Thyroid gland (tissue), 4 donors: ENCODE measurements at regions not wholly inside any gene's neighbourhood (a gene's known extent, or its start where the extent isn't known, plus 50 kb on each side); places are given as distances from the start of the nearest gene placed in this dataset.
"Not testable (repeated sequence)": the region's sequence is repeated elsewhere in the genome, so short reads cannot be mapped to it uniquely, and the experiment has no call there.

ENCODE experiments used
- CTCF ChIP-seq, 6 experiments: fragments of 200-600 bp in 3 of 6; fragments of 450-650 bp in 3 of 6; sonication (generic) in 3 of 6; IDR thresholded peaks; one replicate each; pipeline ENCODE4 v1.5.1; 2016 to 2019; ENCODE audit warnings: antibody characterized with exemption in 6 of 6, mild to moderate bottlenecking in 2 of 6, inconsistent platforms in 1 of 6, moderate library complexity in 1 of 6
- POLR2A ChIP-seq, 2 donors: fragments of 450-650 bp; IDR thresholded peaks; one replicate each; pipeline ENCODE4 v1.6.1; 2017; ENCODE audit warnings: antibody characterized with exemption in 2 of 2, mild to moderate bottlenecking in 2 of 2, moderate library complexity in 1 of 2

GRCh38 chr12:9308163-9308562 lies 100.0 kb upstream of the PZP start:
- TF ChIP-seq CTCF, POLR2A (IDR thresholded peaks at IDR 0.05): not testable (repeated sequence)
